ENCODE measurements at regions not wholly inside any gene's neighbourhood (a gene's known extent, or its start where the extent isn't known, plus 50 kb on each side); places are given as distances from the start of the nearest gene placed in this dataset.
"Not testable (repeated sequence)": the region's sequence is repeated elsewhere in the genome, so short reads cannot be mapped to it uniquely, and the experiment has no call there.

DNA sequence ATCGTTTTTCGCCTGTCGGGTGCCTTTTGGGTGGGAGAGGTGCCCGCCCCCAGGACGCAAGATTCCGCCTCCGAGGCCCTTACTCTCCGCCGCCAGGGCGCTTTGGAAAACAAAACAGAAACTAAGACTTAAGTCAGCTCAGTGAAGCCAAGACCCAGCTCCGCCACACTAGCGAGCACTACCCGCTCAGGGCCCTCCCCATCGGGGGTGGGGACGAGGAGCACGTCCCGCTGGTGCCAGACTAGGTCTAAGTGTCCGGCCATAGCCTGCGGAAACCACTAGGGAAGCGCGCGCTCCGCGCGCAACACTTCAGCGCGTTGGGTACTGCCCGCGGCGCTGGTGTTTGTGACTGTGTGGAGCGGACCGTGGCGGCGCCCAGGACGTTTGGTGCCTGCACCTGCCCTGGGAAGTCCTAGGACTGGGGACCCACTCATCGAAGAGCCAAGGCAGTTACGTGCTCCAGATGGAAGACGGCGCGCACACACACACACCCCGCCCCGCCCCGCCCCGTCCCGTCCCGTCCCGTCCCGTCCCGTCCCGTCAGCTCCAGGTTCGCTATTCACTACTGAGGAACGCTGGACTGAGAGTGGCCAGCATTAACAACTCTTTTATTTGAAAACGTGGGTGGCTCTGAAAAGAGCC is 57.6 kb upstream of the BOLA1 start:
- H3K36me3 ChIP-seq (ENCODE audit: insufficient read depth, low read length); H3K27ac ChIP-seq (ENCODE audit: low read depth, low read length); H3K9me3 ChIP-seq (ENCODE audit: low read length); H3K4me3 ChIP-seq (ENCODE audit: low read depth in 1 of 2, low read length in 2 of 2); H3K27me3 ChIP-seq (ENCODE audit: control insufficient read depth in 1 of 2, insufficient read depth in 2 of 2, low read length in 2 of 2); H3K9ac ChIP-seq (ENCODE audit: low read length): not testable (repeated sequence)
- H3K4me1 ChIP-seq (ENCODE audit: insufficient read depth, low read length): peaks cover 20% of the 10 kb centered on the region

DNA sequence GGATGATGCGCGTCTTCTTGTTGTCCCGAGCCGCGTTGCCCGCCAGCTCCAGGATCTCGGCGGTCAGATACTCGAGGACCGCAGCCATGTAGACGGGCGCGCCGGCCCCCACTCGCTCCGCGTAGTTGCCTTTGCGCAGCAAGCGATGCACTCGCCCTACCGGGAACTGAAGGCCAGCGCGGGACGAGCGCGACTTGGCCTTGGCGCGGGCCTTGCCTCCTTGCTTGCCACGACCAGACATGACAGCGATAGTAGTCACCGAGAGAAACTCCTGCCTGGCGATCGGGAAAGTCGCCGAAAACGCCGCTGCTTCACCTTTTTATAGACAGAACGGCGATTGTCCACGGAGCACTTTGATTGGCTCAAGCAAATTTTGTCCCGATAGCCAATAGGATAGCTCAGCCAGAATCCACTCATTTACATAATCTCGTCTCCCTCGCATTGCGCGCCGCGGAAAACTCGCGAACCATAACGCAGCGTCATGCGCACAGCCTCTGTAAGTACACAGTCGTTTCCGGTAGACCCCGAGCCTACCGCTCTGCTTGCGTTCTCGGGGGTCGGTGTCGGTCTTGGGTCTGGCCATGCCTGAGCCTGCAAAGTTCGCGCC is 56.8 kb upstream of the BOLA1 start:
- not testable (repeated sequence) for H3K9me3 ChIP-seq (ENCODE audit: low read length); H3K9ac ChIP-seq (ENCODE audit: low read length); H3K4me3 ChIP-seq (ENCODE audit: low read depth in 1 of 2, low read length in 2 of 2); H3K36me3 ChIP-seq (ENCODE audit: insufficient read depth, low read length); H3K27ac ChIP-seq (ENCODE audit: low read depth, low read length); H3K27me3 ChIP-seq (ENCODE audit: control insufficient read depth in 1 of 2, insufficient read depth in 2 of 2, low read length in 2 of 2)
- H3K4me1 ChIP-seq (ENCODE audit: insufficient read depth, low read length): peaks cover 20% of the 10 kb centered on the region

DNA sequence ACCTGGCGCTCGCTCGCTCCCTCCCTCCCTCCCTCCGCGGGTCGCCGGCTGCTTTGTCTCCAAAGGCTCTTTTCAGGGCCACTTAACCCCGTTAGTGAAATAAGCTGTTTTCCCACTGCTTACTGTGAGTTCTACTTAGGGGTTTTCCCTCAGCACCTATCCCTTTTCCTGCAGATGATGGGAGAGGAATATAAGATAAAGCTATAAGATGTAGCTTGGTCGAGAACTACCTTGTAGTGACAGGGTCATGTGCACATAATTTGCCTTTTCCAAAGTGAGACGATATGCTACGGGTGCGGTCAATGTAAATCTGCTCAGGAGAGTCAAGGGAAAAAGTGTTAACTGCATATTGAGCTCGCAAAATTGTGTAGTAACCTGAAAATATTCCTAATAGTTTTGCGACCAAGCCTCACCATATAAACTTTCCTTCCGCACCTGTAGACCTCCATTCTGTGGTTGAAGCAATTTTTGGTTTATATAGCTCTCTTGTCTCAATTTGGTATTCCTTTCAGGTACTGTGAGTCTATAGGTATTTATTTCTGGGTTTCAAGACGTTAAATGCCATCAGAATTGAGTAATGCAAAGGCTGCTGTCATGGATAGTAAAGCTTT is 55.8 kb upstream of the BOLA1 start:
- Histone ChIP-seq H3K27me3 (ENCODE audit: control insufficient read depth in 1 of 2, insufficient read depth in 2 of 2, low read length in 2 of 2) (no peaks in the 10 kb centered on the region), H3K4me3 (ENCODE audit: low read depth in 1 of 2, low read length in 2 of 2) (peak overlapping the region; percentile 57 to 75), H3K9ac (ENCODE audit: low read length) (peak overlapping the region; percentile 82), H3K27ac (ENCODE audit: low read depth, low read length) (peak overlapping the region; percentile 34), H3K4me1 (ENCODE audit: insufficient read depth, low read length) (peaks cover 23% of the 10 kb centered on the region), H3K9me3 (ENCODE audit: low read length) (no peaks in the 10 kb centered on the region), H3K36me3 (ENCODE audit: insufficient read depth, low read length) (no peaks in the 10 kb centered on the region)

DNA sequence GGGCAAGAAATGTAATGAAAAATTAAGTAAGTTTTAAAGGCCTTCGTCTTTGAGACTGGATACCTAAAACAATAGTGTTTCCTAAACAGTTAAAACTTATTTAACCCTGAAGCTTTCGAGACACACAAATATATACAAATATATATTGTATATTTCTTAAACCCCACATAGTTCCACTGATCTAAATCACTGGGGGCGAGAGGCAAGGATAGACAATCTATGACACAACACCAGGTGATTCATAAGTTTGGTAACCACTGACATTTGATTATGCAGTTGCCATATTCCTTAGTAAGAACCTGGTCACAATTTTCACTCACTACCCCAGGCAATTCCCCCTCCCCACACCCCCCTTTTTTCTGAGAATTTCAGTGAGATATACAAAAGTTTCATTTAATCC is 55.3 kb upstream of the BOLA1 start:
- no peaks in the 10 kb centered on the region for H3K9me3 ChIP-seq (ENCODE audit: low read length)
- peaks cover 29% of the 10 kb centered on the region for H3K4me1 ChIP-seq (ENCODE audit: insufficient read depth, low read length)
- H3K4me3 ChIP-seq (ENCODE audit: low read depth in 1 of 2, low read length in 2 of 2): peak overlapping the region; percentile 57 to 75
- no peaks in the 10 kb centered on the region for H3K27me3 ChIP-seq (ENCODE audit: control insufficient read depth in 1 of 2, insufficient read depth in 2 of 2, low read length in 2 of 2)
- no peak overlapping the region for H3K27ac ChIP-seq (ENCODE audit: low read depth, low read length)
- H3K9ac ChIP-seq (ENCODE audit: low read length): peak overlapping the region; percentile 82
- no peaks in the 10 kb centered on the region for H3K36me3 ChIP-seq (ENCODE audit: insufficient read depth, low read length)

DNA sequence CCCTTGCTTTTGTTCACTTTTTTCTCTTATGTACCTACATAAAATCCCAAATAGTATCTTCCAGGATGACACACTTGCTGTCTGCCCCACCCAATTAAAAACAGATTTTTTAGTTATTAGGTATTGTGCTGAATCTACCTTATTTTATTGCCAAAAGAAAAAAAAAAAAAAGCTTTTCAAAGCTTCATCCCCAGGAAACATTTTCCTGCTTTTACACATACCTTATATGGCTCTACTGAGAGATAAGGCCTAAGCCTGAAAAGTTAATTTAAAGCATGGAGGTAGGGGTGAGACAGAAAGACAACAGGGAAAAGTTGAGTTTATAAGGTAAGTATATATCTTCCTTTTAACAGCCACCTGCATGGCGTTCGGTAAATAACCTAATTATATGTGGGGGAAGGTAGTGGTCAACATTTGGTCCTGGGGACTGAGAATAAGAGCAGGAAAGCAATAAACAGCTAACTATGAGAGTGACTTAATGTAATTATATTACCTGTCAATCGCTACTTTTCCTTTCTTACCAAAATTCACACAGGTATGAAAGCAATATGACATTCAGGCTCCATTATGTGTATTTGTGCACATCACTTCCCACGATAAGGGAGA is 54.6 kb upstream of the BOLA1 start:
- Histone ChIP-seq H3K27me3 (ENCODE audit: control insufficient read depth in 1 of 2, insufficient read depth in 2 of 2, low read length in 2 of 2) (no peaks in the 10 kb centered on the region), H3K36me3 (ENCODE audit: insufficient read depth, low read length) (no peaks in the 10 kb centered on the region), H3K9ac (ENCODE audit: low read length) (no peak overlapping the region), H3K27ac (ENCODE audit: low read depth, low read length) (no peak overlapping the region), H3K4me1 (ENCODE audit: insufficient read depth, low read length) (peaks cover 35% of the 10 kb centered on the region), H3K9me3 (ENCODE audit: low read length) (no peaks in the 10 kb centered on the region), H3K4me3 (ENCODE audit: low read depth in 1 of 2, low read length in 2 of 2) (no peak overlapping the region)

DNA sequence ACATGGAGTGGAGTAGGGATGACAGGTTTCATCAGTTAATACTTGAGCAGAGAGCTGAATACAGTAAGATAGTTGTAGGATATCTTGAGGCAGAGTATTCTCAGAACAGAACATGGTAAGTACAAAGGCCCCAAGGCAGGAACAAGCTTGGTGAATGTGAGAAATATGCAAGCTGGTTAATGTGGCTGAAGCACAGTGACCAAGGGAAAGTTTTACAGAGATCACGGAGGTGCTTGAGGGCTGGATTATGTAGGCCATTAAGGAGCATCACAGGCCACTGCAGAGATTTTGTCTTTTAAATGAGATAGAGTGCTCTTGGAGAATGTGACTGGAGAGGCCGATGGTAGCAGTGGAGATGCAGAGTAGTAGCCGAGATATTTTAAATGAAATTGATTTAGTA is 54.0 kb upstream of the BOLA1 start:
- H3K4me3 ChIP-seq (ENCODE audit: low read depth in 1 of 2, low read length in 2 of 2): no peak overlapping the region
- H3K9me3 ChIP-seq (ENCODE audit: low read length): no peaks in the 10 kb centered on the region
- no peak overlapping the region for H3K9ac ChIP-seq (ENCODE audit: low read length)
- no peak overlapping the region for H3K27ac ChIP-seq (ENCODE audit: low read depth, low read length)
- peaks cover 35% of the 10 kb centered on the region for H3K4me1 ChIP-seq (ENCODE audit: insufficient read depth, low read length)
- no peaks in the 10 kb centered on the region for H3K27me3 ChIP-seq (ENCODE audit: control insufficient read depth in 1 of 2, insufficient read depth in 2 of 2, low read length in 2 of 2)
- H3K36me3 ChIP-seq (ENCODE audit: insufficient read depth, low read length): no peaks in the 10 kb centered on the region

DNA sequence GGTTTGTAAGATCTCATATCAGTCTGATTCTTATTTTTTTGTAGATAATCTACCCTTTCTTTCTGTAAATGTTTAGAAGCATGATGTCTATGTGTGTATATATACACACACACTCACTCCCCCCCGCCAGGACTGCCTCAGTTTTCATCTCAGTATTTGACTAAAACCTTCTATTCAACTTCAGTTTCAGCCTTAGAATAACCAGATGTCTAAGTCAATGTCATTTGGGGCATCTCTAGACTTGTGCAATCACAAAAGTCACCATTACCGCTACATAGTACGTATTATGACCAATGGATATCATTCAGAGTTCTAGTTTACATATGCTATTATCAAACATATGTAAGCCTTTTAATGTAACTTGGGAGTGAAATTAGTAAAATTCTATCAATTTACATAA is 53.3 kb upstream of the BOLA1 start:
- no peaks in the 10 kb centered on the region for H3K36me3 ChIP-seq (ENCODE audit: insufficient read depth, low read length)
- H3K4me1 ChIP-seq (ENCODE audit: insufficient read depth, low read length): peaks cover 35% of the 10 kb centered on the region
- no peak overlapping the region for H3K4me3 ChIP-seq (ENCODE audit: low read depth in 1 of 2, low read length in 2 of 2)
- H3K9me3 ChIP-seq (ENCODE audit: low read length): no peaks in the 10 kb centered on the region
- no peak overlapping the region for H3K9ac ChIP-seq (ENCODE audit: low read length)
- no peaks in the 10 kb centered on the region for H3K27me3 ChIP-seq (ENCODE audit: control insufficient read depth in 1 of 2, insufficient read depth in 2 of 2, low read length in 2 of 2)
- no peak overlapping the region for H3K27ac ChIP-seq (ENCODE audit: low read depth, low read length)

DNA sequence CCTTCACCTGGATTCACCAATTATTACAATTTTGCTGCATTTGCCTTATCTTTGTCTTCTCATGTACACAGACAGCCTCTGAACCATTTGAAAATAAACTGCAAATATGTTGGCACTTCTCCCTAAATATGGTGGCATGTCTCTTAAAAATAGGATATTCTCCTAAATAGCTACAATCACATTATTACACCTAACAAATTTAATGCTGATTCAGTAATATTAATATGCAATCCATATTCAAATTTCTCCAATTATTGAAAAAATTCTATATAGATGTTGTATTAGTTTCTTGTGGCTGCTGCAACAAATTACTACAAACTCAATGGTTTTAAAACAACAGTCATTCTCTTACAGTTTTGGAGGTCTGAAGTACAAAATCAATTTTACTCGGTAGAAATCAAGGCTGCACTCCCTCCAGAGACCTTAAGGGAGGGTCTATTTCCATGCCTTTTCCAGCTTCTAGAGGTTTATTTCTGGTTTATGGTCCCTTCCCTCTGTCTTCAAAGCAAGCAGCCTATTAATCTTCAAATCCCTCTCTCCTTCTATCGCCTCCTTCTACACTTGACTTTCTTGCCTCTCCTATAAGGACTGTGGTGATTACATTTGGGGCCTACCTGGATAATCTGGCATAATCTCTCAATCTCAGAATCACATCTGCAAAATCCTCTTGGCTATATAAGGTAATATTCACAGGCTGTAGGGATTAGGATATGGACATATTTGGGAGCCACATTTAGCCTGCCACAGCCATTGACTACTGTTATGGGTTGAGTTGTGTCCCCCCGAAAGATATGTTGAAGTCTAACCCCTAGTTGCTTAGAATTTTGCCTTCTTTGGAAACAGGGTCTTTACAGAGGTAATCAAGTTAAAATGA is 52.5 kb upstream of the BOLA1 start:
- Histone ChIP-seq H3K4me3 (ENCODE audit: low read depth in 1 of 2, low read length in 2 of 2) (no peak overlapping the region), H3K9me3 (ENCODE audit: low read length) (no peaks in the 10 kb centered on the region)

DNA sequence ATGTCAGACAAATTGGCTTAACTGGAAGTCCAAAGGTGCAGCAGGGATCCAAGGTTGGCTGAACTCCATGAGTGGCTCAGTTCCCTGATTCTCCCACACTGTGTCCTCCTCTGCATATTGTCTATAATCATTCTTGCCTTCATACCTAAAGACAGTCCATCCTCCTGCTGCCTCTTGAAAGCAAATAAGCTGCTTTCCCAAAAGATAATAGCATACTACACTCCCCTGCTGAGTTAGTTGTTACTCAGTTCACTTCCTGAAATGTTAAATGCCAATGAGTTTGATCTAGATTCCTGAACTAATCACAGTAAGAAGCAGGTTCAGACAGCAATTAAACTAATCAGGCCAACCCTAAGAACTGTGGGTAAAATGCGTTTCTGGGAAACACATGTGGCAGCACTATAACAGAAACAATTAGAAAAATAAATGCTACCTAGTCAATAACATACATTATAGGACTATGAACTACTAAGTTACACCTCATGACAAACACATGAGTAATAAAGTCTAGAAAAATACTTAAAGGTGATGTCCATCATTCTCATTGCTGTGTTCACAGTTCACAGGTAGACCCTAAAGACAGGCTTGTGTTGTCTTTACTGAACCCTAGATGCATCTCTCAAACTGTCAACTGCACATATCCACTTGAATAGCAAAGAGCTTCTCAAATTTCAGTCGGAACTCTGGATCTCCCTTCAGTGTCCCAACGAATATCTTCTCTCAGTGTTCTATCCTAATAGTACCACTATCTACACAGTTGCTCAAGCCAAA is 50.8 kb upstream of the BOLA1 start:
- no peak overlapping the region for H3K27ac ChIP-seq (ENCODE audit: low read depth, low read length)
- H3K4me1 ChIP-seq (ENCODE audit: insufficient read depth, low read length): peaks cover 33% of the 10 kb centered on the region
- no peaks in the 10 kb centered on the region for H3K27me3 ChIP-seq (ENCODE audit: control insufficient read depth in 1 of 2, insufficient read depth in 2 of 2, low read length in 2 of 2)
- no peaks in the 10 kb centered on the region for H3K9me3 ChIP-seq (ENCODE audit: low read length)
- no peaks in the 10 kb centered on the region for H3K36me3 ChIP-seq (ENCODE audit: insufficient read depth, low read length)
- H3K9ac ChIP-seq (ENCODE audit: low read length): no peak overlapping the region
- H3K4me3 ChIP-seq (ENCODE audit: low read depth in 1 of 2, low read length in 2 of 2): no peak overlapping the region

More for the DNA sequence above, 52.5 kb upstream of the BOLA1 start:
- Histone ChIP-seq H3K4me1 (ENCODE audit: insufficient read depth, low read length) (peaks cover 35% of the 10 kb centered on the region), H3K36me3 (ENCODE audit: insufficient read depth, low read length) (no peaks in the 10 kb centered on the region), H3K27me3 (ENCODE audit: control insufficient read depth in 1 of 2, insufficient read depth in 2 of 2, low read length in 2 of 2) (no peaks in the 10 kb centered on the region), H3K27ac (ENCODE audit: low read depth, low read length) (no peak overlapping the region), H3K9ac (ENCODE audit: low read length) (no peak overlapping the region)

DNA sequence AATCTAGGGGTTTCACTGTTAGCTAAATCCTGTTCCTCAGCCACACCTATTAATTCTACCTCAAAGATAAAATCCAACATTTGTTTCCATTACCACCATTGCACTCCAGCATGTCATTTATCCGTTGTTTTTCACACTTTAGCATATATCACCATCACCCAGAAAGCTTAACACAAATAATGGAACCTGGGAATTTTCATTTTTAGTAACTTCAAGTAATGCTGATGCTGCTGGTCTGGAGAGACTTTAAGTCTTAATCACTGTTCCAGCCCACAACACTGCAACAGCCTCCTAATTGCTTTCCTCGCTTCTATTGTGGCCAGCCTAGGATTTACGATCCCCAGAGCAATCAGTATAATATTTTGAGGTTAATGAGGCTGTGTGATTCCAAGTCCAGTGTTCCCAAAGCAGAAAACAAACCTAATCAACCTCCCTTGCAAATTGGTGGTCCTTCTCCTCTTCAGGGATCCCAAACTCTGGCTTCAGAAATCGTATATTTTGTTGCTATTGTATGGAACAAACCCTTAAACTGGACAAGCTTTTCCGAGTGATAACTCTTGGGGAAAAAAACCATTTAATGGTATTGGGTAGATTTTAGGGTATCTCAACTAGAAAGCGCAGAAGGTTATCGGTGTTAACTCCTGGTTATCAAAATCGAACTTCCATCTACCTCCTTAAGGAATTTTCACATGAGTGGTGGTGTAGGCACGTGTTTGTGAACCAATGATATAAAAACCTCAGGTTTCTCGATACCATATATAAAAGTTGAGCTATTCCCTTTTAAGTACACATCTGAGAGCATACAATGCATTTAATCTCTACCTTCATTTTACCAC is 50.0 kb upstream of the BOLA1 start:
- Histone ChIP-seq H3K9ac (ENCODE audit: low read length) (no peak overlapping the region), H3K27ac (ENCODE audit: low read depth, low read length) (no peak overlapping the region)

More for the DNA sequence above, 50.0 kb upstream of the BOLA1 start:
- H3K36me3 ChIP-seq (ENCODE audit: insufficient read depth, low read length): no peaks in the 10 kb centered on the region
- H3K4me1 ChIP-seq (ENCODE audit: insufficient read depth, low read length): peaks cover 26% of the 10 kb centered on the region
- H3K9me3 ChIP-seq (ENCODE audit: low read length): no peaks in the 10 kb centered on the region
- peak overlapping the region; percentile 29 to 56 for H3K4me3 ChIP-seq (ENCODE audit: low read depth in 1 of 2, low read length in 2 of 2)
- H3K27me3 ChIP-seq (ENCODE audit: control insufficient read depth in 1 of 2, insufficient read depth in 2 of 2, low read length in 2 of 2): no peaks in the 10 kb centered on the region
